SU-DHL-6 (cell line): ENCODE measurements at regions not wholly inside any gene's neighbourhood (a gene's known extent, or its start where the extent isn't known, plus 50 kb on each side); places are given as distances from the start of the nearest gene placed in this dataset.

Source experiments
- CTCF ChIP-seq: fragments of 200-600 bp; sonication (generic); IDR thresholded peaks from one replicate; pipeline ENCODE4 v1.5.1; 2017; ENCODE audit warnings: antibody characterized with exemption, mild to moderate bottlenecking, low read length, moderate library complexity; ENCODE audit not compliant: insufficient read depth, poor library complexity, severe bottlenecking
- EZH2phosphoT487 ChIP-seq: fragments of 200-600 bp; sonication (generic), shearing (Covaris generic); conservative IDR thresholded peaks from 2 replicates; pipeline ENCODE4 v1.6.1; 2018; ENCODE audit warnings: mild to moderate bottlenecking, antibody characterized with exemption, low read length, moderate library complexity, mixed read lengths

- TF ChIP-seq CTCF (no peak), EZH2phosphoT487 (no peak)
Measured at GRCh38 chr12:16785524-16785923, 179.6 kb upstream of the LMO3 start.
